GM21576 (cell line): ENCODE measurements at regions not wholly inside any gene's neighbourhood (a gene's known extent, or its start where the extent isn't known, plus 50 kb on each side); places are given as distances from the start of the nearest gene placed in this dataset.
"Not testable (repeated sequence)": the region's sequence is repeated elsewhere in the genome, so short reads cannot be mapped to it uniquely, and the experiment has no call there.

ENCODE experiments used
- ATAC-seq: cut with Tn5 transposase; IDR thresholded peaks from one replicate; pipeline ENCODE4 v1.9.1; 2021; ENCODE audit warnings: mild to moderate bottlenecking, moderate library complexity; ENCODE audit not compliant: unreplicated experiment

DNA sequence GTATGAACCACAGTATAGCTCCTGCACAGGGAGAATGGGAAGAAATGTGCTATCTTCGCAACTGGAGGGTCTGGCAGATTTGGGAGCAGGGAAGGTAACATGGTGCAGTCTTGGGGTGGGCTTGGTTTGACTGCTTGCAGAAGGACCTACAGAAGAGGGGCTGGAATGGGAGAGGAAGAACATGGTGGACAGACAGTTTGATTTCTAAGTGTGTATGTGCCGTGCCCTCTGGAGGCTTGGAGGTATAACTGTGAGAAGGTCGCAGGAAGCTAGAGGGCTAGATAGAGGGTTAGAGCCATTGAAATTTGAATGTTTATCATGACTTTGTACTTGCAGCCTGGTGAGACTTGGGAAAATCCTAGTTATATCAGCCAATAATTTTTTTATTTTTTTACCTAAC lies 169.2 kb downstream of the SQOR start:
- ATAC-seq = no peak

DNA sequence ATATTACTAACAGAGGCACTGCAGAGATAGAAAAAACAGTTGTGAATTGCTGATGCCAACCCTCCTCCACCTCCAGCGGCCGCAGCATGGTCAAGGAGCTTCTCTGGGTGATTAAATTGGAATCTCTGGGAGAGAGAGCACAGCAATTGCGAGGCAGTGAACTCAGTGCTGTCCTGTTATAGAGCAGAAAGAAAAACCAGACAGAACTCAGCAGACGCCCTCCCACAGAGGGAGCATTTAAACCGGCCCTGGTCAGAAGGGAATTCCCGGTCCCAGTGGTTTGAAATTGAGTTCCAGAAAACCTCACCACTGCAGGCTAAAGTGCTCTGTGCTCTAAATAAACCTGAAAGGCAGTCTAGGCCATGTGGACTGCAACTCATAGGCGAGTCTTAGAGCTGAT lies 175.4 kb downstream of the SQOR start:
- no peak for ATAC-seq

DNA sequence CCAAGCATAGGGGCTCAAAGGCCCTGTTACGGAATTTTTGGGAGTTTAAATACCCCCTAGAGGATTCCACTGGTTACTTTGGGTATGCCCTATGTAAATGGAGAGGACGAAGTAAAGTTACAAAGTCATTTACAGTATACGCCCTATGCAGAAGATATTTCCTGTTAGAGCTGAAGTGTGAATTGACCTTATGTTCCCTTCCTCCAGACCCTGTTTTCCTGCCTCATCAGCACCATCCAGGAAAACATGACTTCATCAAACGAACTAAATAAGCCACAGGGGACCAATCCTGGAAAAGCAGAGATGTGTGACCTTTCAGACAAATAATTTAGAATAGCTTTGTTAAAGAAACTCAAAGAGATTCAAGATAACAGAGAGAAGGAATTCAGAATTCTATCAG lies 177.4 kb downstream of the SQOR start:
- no peak for ATAC-seq

DNA sequence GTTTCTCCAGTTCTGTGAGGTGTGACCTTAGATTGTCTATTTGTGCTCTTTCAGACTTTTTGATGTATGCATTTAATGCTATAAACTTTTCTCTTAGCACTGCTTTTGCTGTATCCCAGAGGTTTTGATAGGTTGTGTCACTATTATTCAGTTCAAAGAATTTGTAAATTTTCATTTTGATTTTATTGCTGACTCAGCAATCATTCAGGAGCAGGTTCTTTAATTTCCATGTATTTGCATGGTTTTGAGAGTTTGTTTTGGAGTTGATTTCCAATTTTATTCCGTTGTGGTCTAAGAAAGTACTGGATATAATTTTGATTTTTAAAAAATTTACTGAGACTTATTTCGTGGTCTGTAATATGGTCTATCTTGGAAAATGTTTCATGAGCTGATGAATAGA lies 182.7 kb downstream of the SQOR start:
- ATAC-seq = not testable (repeated sequence)

DNA sequence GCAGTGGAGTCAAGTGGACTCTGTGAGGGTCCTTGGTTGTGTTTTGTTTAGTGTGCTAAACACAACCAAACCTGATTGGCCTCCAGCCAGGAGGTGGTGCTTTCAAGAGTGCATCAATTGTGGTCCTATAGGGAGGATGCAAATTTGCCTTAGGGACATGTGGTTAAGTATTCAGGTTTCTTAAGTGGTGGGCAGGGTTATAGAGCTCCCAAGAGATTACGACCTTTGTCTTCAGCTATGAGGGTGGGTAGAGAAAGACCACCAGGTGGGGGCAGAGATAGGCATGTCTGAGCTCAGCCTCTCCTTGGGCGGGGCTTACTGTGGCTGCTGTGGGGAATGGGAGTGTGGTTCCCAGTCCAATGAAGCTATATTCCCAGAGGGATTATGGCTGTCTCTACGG lies 186.6 kb downstream of the SQOR start:
- no peak for ATAC-seq

DNA sequence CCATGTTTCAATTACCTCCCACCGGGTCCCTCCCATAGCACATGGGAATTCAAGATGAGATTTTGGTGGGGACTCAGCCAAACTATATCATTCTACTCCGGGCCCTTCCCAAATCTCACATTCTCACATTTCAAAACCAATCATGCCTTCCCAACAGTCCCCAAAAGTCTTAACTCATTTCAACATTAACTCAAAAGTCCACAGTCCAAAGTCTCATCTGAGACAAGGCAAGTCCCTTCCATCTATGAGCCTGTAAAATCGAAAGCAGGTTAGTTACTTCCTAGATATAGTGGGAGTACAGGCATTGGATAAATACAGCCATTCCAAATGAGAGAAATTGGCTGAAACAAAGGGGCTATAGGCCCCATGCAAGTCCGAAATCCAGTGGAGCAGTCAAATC lies 188.1 kb downstream of the SQOR start:
- ATAC-seq = not testable (repeated sequence)

DNA sequence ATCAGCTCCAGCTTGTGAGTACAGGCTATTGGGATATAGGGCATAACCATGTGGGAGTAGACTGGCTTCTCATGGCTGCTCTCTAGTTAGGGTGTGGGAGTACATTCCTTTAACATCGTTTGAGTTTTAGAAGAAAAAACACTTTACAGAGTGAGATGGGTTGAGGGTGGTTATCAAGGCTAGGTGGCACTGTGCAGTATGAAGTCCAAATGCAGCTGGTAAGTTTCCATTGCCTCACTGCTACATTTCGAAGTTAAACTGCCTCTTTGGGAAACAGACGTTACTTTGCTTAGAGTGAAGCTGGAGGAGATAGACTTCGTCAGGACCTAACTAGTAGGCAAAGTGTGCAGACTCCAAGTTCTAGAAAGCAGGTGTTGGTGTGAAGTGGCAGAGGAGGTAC lies 192.4 kb downstream of the SQOR start:
- ATAC-seq = no peak

DNA sequence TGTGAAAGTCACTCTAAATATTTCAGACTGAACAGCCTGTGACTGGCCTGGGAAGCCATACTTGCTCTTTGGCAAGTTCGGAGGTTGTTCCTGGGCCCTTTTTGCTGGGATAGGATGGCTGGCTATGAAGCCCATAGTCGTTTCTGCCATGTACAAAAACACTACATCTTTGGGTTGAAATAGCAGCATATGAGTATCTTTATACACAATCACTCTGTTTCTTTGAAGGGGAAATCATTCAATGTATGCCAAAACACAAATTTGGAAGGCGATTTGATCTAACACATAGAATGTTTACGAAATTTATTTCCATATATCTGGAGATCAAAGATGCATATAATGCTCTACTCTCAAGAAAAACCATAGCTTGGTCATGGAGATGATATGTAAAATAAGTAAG lies 192.9 kb downstream of the SQOR start:
- ATAC-seq = no peak

DNA sequence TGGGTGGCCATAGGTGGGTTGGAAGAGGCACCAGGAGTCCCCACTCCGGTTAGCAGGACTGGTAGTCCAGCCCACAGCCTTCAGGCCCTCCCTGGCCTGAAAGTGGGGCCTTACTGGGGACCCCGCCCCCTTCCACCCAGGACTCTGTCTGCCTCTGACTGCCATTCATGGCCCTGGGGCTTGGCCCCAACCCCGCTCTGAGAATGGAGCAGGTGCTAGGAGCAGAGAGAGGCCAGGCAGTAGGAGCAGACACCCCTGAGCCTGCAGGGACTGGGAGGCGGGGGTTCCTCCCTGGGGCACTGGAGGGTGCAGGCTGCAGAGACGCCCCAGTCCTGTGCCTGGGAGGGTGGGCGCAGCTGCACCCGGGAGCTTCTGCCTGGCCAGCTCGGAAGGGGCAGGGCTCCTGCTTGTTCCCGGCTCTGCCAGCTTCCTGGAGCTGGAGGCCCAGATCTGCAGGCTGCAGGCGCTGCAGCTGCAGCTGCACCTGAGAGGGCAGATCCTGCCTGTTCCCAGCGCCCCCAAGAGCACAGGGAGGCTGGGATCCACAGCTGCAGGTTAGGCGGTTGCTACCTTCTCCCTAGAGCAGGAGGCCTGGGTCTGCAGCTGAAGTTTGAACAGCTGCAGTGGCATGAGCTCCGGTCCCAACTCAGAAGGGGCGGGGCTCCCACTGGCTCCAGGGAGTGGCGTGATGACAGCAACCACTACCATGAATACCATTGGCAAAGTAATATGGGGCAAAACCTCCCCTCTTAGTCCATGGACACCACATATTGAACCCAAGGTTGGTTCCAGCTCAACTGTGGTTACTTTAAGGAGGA lies 194.7 kb downstream of the SQOR start:
- ATAC-seq = no peak

DNA sequence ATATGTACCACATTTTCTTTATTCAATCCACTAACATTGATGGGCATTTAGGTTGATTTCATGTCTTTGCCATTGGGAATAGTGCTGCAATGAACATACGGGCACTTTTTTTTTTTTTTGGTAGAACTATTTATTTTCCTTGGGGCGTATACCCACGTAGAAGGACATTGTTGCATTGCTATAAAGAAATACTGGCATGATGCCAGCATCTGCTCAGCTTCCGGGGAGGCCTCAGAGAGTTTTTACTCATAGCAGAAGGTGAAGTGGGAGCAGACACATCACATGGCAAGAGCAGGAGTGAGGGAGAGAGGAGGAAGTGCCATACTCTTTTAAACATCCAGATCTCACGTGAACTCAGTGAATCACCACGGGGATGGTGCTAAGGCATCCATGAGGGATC lies 197.0 kb downstream of the SQOR start:
- ATAC-seq = no peak

DNA sequence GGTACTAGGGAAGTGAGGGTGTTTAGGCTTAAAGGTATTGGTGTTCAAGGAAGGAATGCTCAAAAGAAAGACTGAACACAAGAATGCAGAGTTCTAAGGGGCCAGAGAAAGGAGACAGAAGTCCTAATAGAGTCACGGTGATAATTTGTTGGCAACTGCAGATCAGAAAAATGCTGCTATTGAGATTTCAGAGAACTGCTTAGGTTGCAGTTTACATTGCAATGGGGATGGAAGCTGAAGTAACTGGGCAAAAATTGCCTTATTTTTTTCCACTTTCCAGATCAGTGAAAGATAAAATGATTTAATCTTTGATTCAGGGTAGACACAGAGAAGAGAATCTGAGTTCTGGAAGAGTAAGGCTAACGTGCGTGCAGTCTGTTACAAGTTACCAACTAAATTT lies 199.8 kb downstream of the SQOR start:
- ATAC-seq = no peak

DNA sequence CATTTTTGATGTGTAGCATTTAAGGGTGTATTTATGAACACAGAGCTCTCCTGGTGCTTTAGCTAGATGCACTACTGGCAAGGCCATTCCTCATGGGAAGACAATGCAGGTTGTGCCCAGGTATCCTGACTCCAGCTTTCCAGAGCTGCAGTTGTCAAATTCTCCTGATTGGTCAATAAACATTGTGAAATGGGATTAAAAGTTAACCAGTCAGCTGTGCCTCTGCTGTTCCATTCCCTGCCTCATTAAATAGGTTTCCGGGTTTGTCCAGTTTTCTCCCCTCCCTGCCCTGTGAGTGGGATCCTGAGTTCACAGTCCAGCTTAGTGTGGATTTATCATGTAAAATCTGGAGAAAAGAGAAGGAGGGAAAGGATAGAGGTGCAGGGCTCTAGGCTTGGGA lies 207.3 kb downstream of the SQOR start:
- ATAC-seq = no peak

DNA sequence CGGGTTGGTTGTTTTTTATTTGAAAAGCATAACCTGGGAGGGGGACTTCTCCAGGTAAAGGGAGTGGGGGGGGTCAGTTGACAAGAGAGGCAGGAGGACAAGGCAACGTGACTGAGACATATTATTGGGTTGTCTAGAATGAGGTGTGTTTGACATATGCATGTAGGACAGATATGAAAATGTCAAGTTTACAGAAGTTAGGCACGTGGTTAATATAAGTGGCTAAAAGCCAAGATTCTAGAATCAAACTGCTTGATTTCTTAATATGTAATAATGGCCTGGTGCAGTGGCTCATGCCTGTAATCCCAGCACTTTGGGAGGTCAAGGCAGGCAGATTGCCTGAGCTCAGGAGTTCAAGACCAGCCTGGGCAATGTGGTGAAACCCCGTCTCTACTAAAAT lies 212.8 kb downstream of the SQOR start:
- ATAC-seq = no peak

DNA sequence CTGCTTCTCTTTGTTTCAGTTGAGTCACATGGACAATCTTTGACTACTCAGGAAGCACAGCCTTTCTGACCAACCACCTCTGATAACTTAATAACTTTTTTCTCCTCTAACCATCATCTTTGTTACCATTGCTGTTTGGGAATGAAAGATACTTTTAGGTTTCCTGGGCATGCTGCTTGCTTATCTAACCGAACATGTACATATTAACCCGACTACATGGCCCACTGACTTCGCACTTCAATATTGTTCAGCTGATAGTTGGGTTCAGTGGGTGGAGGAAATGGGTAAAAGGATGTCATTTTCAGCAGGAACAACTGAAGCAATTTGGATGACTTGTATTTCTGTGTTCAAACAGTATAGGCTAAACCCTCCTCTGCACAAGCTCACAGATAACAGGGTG lies 214.3 kb downstream of the SQOR start:
- no peak for ATAC-seq

DNA sequence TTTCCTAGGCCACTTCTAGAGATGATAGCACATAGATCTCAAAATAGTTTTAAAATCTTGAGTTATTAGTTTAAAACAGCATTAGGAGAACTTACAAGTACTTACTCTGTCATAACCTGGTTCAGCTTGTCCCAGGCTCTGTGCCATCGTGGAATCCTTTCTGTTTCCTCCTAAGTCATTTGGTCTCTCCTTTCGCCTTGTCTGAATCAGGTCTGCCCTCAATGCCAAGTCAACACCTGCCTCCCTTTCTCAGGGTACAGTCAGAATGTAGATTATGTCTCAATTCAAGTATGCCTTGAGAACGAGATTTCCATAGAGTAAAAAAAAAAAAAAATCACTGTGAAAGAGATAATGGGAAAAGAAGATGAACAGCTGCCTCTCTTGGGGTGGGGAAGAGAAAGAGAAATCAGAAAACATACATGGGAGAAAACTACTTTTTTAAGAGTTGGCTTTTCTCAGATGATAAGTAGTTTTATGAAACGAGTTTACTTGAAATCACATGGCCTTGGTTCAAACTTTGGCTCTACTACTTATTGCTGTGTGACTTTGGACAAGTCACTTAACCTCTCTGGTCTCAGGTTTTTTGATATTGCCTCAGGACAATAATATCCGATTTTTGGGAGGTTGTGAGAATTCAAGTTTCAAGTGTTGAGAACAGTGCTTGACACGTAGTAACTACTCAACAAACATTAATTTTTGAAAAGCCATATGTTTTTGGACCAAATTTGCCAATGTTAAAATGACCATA lies 219.8 kb downstream of the SQOR start:
- no peak for ATAC-seq

DNA sequence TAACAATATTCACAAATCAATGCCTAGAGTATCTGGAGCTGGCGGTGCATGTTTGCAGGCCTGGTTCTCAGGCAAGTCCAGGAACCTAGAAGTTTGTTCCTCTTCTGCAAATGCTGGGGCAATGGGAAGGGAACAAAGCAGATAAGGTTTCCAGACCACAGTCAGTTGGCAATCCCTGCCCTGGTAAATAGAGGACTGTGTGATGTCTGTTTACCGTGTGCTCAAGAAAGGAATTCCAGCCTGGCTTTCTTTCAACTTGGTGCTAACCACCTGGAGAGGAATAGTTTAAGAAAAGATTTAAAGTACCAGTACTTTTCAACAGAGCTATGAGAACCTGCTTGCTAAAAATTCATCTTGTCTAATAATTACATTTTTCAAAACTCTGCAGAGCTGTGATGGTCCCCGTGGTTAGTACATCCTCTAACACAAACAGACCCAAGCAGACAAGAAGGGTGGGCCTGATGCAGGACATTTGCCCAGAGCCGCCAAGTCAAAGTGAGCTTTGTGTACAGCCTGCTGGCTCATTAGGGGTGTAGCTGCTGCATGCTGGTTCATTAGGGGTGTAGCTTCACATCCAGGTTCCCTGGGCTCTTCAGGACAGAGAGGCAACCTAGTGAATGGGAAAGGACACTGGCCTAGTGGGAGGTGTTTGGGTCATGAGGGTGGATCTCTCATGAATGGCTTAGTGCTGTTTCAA lies 220.5 kb downstream of the SQOR start:
- no peak for ATAC-seq

DNA sequence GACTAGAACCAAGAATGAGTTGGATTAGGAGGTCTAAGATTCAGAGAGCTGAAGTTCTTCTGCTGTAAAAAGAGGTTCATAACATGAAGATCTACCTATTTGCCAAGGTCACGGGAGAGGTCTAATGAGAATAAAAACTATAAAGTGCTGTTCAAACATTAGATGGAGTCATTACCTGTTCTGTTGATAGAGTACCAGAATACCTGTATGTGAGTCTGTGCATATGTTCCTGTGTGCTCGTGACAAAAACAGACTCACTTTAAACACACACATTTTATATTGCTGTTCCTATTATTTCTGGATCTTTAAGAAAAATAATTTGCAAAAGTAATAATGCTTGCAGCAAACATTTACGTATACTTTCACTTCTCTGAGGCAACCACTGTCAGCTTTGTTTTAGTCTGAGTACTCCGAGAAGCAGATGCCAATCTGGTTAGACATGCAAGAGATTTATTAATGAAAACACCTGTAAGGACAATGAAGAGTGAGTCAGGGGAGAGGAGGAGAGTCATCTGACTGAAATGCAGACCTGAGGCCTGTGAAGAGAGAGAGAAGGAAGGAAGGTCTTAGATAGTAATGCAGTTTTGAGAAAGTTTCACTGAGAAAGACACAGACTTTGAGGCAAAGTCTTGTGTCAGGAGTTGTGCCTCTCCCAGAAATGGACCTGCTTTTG lies 221.2 kb downstream of the SQOR start:
- no peak for ATAC-seq

DNA sequence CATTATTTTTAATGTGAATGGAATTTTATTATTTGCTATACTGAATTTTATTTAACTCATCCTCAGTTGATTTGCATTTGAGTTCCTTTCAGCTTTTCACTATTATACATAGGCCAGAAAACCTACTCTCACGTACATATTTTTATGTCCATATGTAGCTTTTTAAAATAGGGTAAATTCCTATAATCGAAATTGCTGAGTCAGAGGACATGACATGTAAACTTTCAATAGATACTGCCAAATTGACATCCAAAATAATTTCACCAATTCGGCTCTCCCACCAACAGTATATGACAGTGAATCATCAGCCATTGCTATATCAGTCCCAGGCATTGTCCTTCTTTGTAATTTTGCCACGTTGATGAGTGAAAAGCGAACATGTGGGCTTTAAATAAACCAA lies 222.5 kb downstream of the SQOR start:
- ATAC-seq = no peak

DNA sequence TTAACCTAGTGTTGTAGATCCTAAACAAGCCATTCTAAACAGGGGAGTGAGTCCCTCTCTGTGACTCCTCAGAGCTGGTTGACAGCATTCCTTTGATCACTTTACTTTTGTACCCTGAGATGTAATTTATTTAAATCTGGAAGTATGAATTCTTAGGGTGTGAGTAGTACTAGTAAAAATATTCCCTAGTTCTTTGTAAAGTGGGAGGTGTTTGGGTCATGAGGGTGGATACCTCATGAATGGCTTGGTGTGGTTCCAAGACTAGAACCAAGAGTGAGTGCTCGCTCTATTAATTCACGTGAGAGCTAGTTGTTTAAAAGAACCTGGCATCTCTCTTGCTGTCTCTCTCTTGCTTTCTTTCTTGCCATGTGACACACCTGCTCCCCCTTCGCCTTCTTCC lies 223.7 kb downstream of the SQOR start:
- no peak for ATAC-seq

DNA sequence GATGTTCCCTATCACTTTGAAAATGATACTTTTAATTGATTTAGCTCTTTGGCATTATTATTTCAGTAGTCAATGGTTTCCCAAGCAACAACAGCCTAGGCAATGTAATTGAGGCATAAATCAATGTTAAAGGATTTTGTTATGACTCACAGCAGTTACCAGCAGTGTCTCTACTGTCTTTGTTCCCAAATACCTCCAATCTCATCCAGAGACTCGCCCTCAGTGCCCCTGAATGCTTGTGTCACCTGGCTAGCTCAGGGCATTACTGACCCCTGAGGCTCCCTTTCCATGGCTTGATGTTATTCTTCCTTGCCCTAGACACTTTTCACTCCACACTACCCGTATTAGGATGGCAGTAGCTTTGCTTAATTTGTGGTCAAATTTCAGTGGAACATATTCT lies 227.2 kb downstream of the SQOR start:
- ATAC-seq = no peak

DNA sequence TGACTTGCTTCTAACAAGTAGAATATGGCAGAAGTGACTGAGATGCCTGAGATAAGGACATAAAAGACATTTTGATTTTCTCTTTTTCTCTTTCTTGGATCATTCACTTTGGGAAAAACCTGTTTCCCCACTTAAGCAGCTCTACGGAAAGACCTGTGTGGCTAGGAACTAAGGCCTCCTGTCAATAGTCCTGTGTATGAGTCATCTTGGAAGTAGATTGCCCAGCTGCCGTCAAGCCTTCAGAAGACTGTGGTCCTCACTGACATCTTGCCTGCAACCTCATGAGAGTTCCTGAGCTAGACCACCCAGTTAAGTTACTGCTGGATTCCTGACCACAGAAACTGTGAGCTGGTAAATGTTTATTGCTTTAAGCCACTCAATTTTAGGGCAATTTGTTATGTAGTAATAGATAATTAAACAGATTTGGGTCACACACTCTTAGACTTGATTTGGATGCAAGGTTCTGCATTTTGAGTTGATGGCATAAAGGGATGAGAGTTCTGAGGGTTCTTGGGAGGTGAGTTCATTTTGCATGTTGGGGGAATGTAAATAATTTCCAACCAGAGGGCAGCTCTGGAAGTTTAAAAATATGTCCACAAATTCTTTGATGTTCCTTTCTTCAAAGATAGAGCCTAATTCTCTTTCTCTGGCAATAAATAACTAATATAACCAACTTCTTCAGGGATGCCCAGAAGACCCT lies 229.2 kb downstream of the SQOR start:
- ATAC-seq = no peak
